NCI-H345 treated with DMSO at 0.1 percent for 48 hours (cell line): ENCODE measurements at regions not wholly inside any gene's neighbourhood (a gene's known extent, or its start where the extent isn't known, plus 50 kb on each side); places are given as distances from the start of the nearest gene placed in this dataset.
"Not testable (repeated sequence)": the region's sequence is repeated elsewhere in the genome, so short reads cannot be mapped to it uniquely, and the experiment has no call there.

ENCODE experiments used
- DNase-seq: peaks from one replicate; lab custom pipeline; 2025; ENCODE audit not compliant: unreplicated experiment; lab: John Stamatoyannopoulos, UW

DNA sequence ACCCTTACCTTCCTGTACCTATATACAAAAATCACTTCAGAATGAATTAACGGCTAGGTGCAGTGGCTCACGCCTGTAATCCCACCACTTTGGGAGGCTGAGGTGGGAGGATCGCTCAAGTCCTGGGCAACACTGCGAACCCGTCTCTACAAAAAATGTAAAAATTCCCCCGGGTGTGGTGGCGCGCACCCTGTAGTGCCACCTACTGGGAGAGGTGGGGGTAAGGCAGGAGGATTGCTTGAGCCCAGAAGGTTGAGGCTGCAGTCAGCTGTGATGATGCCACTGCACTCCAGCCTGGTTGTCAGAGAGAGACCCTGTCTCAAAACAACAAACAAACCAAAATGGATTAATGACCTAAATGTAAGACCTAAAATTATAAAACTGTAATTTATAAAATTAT is 307.6 kb downstream of the SPATA31A1 start:
- not testable (repeated sequence) for DNase-seq

- not testable (repeated sequence) for DNase-seq
These were observed 308.2 kb downstream of the SPATA31A1 start for GRCh38 chr9:39663713-39664112.

- DNase-seq, result not testable (repeated sequence)
These were observed 309.6 kb downstream of the SPATA31A1 start for GRCh38 chr9:39665020-39665419.

- DNase-seq, result not testable (repeated sequence)
These were observed 319.2 kb downstream of the SPATA31A1 start for GRCh38 chr9:39674437-39675210.

DNA sequence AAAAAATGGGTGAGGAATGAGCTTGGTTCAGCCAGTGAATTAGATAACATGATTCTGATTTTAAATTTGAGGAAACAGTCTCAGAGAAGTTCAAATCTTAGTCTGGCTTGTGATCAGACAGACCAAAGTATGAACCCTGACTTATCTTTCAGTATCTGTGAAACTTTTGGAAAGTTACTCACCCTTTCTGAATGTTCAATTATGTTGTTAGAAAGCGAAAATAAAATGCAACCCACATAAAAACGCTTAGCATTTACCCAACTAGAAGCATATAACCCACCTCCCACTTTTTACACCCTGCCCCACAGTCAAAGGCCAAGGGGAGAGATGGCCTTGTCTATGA is 319.7 kb downstream of the SPATA31A1 start:
- not testable (repeated sequence) for DNase-seq

GRCh38 chr9:39678534-39679263 is 323.2 kb downstream of the SPATA31A1 start:
- not testable (repeated sequence) for DNase-seq

DNA sequence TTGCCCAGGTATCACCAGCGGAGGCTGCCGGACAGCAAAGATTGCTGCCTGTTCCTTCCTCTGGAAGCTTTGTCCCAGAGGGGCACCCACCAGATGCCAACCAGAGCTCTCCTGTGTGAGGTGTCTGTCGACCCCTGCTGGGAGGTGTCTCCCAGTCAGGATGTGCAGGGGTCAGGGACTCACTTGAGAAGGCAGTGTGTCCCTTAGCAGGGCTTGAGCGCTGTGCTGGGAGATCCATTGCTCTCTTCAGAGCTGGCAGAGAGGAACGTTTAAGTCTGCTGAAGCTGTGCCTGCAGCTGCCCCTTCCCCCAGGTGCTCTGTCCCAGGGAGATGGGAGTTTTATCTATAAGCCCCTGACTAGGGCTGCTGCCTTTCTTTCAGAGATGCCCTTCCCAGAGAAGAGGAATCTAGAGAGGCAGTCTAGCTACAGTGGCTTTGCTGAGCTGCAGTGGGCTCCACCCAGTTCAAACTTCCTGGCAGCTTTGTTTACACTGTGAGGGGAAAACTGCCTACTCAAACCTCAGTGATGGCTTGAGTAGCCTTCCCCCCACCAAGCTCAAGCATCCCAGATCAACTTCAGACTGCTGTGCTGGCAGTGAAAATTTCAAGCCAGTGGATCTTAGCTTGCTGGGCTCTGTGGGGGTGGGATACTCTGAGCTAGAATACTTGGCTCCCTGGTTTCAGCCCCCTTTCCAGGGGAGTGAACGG is 325.4 kb downstream of the SPATA31A1 start:
- not testable (repeated sequence) for DNase-seq

DNA sequence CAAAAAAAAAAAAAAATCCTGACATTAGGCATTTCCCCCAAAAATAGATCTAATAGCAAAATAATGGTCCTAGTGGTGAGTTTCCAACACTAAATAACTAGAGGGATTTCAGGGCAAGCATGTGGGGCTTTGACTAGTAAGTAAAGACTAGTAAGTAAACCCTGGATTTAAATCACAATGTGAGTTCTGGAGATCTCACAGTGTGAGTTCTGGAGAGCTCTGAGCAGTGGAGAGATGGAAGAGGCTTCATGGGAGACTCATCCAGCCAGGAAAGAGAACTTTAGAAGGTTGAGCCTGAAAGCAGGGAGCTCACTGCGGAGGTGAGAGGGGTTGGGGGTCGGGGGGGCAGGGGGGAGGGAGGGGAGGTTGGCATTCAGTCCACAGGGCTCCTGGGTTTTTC is 373.4 kb downstream of the SPATA31A1 start:
- not testable (repeated sequence) for DNase-seq

GRCh38 chr9:39744898-39745297 is 389.4 kb downstream of the SPATA31A1 start:
- not testable (repeated sequence) for DNase-seq

- DNase-seq, result not testable (repeated sequence)
These were observed 420.1 kb downstream of the SPATA31A1 start for GRCh38 chr9:39775570-39775969.

- DNase-seq, result not testable (repeated sequence)
These were observed 435.9 kb downstream of the SPATA31A1 start for GRCh38 chr9:39791356-39791755.

DNA sequence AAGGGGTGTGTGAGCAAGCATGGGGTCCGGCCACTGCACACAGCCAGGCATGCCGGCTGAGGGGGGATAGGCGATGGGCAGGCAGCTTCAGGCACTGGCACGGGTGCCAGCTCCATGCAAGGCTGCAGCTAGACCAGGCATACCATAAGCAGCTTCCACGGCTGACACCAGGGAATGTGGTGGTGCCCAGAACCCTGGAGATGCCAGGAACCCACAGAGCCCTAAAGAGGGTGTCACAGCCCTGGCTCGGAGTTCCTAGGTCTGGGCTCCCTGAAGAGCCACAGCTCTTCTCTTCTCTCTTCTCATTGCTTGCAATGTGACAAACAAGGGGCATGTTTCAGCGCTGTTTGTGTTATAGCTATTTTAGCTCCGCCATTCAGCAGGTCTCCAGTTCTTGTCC is 442.5 kb downstream of the SPATA31A1 start:
- not testable (repeated sequence) for DNase-seq

DNA sequence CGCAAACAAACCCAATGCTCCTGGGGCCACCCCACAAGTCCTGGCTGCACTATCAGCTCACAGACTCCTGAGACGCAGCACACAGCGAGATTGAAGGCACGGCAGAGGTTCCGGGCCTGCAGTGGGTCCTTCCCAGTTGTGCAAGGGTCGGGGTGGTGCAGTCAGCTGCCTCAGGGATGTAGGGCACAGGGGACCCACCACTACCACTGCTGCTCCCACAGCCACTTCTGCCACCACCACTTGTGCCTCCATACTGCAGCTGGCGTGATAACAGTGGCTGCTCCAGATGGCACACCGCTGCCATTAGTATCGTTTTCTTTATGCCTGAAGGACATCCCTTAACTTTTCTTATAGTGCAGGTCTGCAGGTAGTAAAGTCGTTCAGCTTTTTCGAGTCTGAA is 443.8 kb downstream of the SPATA31A1 start:
- DNase-seq, result not testable (repeated sequence)

DNA sequence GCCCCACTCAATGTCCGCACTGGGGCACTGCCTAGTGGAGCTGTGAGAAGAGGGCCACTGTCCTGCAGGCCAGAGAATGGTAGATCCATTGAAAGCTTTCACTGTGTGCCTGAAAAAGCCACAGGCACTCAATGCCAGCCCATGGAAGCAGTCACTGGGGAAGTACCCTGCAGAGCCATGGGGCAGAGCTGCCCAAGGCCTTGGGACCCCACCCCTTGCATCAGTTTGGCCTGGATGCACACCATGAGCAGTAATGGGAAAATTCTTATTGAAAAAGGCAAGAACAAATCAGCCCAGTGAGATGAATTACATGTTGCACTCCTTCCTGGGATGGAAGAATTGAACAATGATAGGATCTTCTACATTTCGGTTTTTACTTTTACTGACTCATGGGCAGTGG is 447.1 kb downstream of the SPATA31A1 start:
- not testable (repeated sequence) for DNase-seq

GRCh38 chr9:39809401-39810226 is 454.1 kb downstream of the SPATA31A1 start:
- DNase-seq, result peak; percentile 28

DNA sequence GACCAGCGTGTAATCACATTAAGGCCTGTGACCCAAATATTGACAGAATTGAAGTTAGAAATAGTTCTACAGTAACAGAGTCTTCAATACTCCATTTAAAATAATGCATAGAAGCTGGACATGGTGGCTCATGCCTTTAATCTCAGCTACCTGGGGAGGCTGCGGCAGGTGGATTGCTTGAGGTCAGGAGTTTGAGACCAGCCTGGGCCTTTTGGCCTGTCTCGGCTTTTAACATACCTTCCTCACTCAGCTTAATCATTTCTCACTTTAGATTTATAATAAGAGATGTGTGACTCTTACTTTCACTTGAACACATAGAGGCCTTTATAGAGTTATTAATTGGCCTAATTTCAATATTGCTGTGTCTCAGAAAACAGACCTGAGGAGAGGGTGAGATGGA is 454.9 kb downstream of the SPATA31A1 start:
- DNase-seq, result not testable (repeated sequence)

DNA sequence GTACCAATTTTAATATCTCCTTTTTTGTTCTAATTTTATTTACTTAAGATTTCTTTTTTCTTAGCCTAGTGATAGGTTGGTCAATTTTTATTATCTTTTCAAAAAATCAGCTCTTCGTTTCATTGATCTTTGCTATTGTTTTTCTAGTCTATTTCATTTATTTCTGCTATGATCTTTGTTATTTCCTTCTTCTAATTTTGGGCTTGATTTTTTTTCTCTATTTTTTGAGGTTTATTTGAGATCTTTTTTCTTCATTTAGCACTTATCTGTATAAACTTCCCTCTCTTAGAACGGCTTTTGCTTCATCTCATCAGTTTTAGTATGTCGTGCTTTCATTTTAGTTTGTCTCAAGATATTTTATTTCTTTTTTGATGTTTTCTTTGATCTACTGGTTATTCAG is 456.1 kb downstream of the SPATA31A1 start:
- DNase-seq, result not testable (repeated sequence)

GRCh38 chr9:39828457-39828856 is 473.0 kb downstream of the SPATA31A1 start:
- DNase-seq, result not testable (repeated sequence)
